HG03521 (cell line): ENCODE measurements at regions not wholly inside any gene's neighbourhood (a gene's known extent, or its start where the extent isn't known, plus 50 kb on each side); places are given as distances from the start of the nearest gene placed in this dataset.

Source experiments
- ATAC-seq: cut with Tn5 transposase; IDR thresholded peaks from one replicate; pipeline ENCODE4 v1.9.1; 2021; ENCODE audit warnings: mild to moderate bottlenecking, moderate library complexity; ENCODE audit not compliant: unreplicated experiment

- ATAC-seq: no peak
Measured at GRCh38 chr4:36394352-36394903, 113.0 kb downstream of the DTHD1 start.

- ATAC-seq: no peak
Measured at GRCh38 chr4:36399762-36400353, 118.4 kb downstream of the DTHD1 start.

- ATAC-seq: no peak
Measured at GRCh38 chr4:36402008-36402758, 120.8 kb downstream of the DTHD1 start.

- no peak for ATAC-seq
Measured at GRCh38 chr4:36411338-36411737, 129.9 kb downstream of the DTHD1 start.

GRCh38 chr4:36414248-36414647 lies 132.8 kb downstream of the DTHD1 start:
- ATAC-seq: no peak

- no peak for ATAC-seq
Measured at GRCh38 chr4:36417146-36417545, 135.7 kb downstream of the DTHD1 start.

GRCh38 chr4:36420111-36420679 lies 138.8 kb downstream of the DTHD1 start:
- ATAC-seq: no peak

GRCh38 chr4:36422607-36423006 lies 141.2 kb downstream of the DTHD1 start:
- ATAC-seq: no peak

- no peak for ATAC-seq
Measured at GRCh38 chr4:36426741-36427140, 145.3 kb downstream of the DTHD1 start.

GRCh38 chr4:36427696-36428095 lies 146.3 kb downstream of the DTHD1 start:
- ATAC-seq: no peak

- no peak for ATAC-seq
Measured at GRCh38 chr4:36432586-36432985, 151.2 kb downstream of the DTHD1 start.

GRCh38 chr4:36439556-36439955 lies 158.1 kb downstream of the DTHD1 start:
- no peak for ATAC-seq

GRCh38 chr4:36445480-36445879 lies 164.1 kb downstream of the DTHD1 start:
- ATAC-seq: no peak

GRCh38 chr4:36446275-36446674 lies 164.9 kb downstream of the DTHD1 start:
- ATAC-seq: no peak

GRCh38 chr4:36461344-36461743 lies 179.9 kb downstream of the DTHD1 start:
- ATAC-seq: no peak

GRCh38 chr4:36467670-36468069 lies 186.3 kb downstream of the DTHD1 start:
- ATAC-seq: no peak

GRCh38 chr4:36471903-36472302 lies 190.5 kb downstream of the DTHD1 start:
- ATAC-seq: no peak

GRCh38 chr4:36476135-36476534 lies 194.7 kb downstream of the DTHD1 start:
- ATAC-seq: no peak

- ATAC-seq: no peak
Measured at GRCh38 chr4:36477861-36478260, 196.4 kb downstream of the DTHD1 start.

GRCh38 chr4:36485885-36486284 lies 204.5 kb downstream of the DTHD1 start:
- no peak for ATAC-seq

GRCh38 chr4:36489798-36490197 lies 208.4 kb downstream of the DTHD1 start:
- ATAC-seq: no peak

- no peak for ATAC-seq
Measured at GRCh38 chr4:36492041-36492440, 210.6 kb downstream of the DTHD1 start.
